HG03558 (cell line): ENCODE measurements at regions not wholly inside any gene's neighbourhood (a gene's known extent, or its start where the extent isn't known, plus 50 kb on each side); places are given as distances from the start of the nearest gene placed in this dataset.
"Not testable (repeated sequence)": the region's sequence is repeated elsewhere in the genome, so short reads cannot be mapped to it uniquely, and the experiment has no call there.

Source experiments
- ATAC-seq: cut with Tn5 transposase; IDR thresholded peaks from one replicate; pipeline ENCODE4 v1.9.1; 2021; ENCODE audit warnings: moderate number of reproducible peaks; ENCODE audit not compliant: unreplicated experiment; ENCODE audit errors: extremely low read depth

DNA sequence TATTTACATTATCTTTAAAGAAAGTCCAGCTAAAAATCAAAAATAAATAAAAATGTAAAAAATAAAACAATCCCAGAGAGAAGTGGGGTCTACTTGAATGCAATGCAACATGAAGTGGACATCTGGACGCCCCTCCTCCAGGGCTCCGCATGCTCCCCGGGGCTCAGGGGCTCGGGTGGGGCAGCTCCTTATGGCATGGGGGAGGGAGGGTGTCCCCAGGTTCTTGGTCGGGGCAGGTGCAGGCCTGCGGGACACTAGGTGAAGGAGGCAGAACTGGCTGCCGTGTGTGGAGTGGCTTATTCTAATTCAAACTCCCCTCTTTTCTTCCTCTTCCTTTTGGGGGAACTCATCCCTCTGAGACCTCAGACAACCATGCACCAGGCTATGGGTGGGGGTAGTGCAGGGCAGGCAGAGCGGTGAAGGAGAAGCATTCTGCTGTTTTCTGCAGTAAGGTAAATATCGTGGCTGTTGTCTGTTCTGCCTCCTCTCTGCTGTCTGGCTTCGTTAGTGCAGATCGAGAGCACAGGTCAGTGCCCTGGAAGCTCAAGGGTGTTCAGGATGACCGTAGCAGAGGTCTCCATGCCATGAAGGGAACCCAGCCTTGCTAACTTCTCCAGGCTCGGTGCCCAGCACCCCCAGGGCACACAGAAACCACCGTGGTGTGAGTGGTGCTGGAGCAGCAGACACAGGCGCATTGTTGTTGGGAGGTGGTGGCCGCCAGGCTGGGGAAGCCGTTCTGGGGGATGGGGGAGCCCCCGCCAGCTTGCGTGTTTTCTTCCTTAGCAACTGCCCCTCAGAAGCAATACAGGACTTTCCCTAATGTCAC is 82.6 kb downstream of the TTLL2 start:
- no peak for ATAC-seq

DNA sequence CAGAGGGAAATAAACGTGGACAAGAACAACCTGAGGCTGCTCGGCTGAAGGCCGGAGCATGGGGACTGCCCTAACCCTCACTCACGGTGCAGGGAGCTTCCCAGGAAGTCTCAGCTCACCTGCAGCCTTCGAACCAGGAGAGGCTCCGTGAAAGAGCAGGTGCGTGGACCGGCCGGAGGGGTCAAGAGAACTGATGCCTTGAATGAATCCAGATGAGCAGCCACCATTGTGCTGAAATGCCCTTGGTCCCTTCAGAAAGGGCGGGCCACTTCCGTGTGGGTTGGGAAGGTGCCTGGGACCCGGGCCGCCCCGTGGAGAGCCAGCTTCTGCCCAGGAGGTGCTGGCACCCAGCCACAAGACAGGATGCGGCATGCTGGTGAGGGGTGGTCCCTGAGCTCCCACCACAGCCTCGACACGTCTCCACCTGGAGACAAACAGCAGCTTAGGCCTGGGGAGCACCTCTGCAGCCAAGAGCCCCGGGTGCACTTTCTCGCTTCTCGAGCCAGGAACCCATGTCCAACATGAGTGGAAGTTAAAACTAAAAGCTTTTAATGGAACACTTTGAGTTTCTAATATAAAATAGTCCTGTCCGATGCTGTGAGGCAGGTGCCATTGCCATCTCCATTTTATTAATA is 83.5 kb downstream of the TTLL2 start:
- no peak for ATAC-seq

GRCh38 chr6:167409079-167409478 is 84.2 kb downstream of the TTLL2 start:
- no peak for ATAC-seq

DNA sequence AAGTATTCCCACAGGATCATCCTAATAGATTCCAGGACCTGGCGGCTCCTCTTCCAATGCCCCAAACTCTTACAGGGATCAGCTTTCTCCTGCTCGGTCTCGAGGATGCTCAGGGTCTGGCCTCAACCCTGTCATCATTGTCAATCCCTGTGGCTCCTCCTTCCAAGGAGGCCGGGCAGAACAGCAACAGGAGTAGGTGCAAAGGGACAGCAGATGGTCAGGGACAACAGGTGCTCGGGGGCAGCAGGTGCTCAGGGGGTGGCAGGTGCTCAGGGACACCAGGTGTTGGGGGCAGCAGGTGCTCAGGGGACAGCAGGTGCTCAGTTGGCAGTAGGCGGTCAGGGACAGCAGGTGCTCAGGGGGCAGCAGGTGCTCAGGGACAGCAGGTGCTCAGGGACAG is 84.8 kb downstream of the TTLL2 start:
- ATAC-seq, result no peak

- no peak for ATAC-seq
Observed at GRCh38 chr6:167410462-167410861, 85.6 kb downstream of the TTLL2 start.

GRCh38 chr6:167412506-167412905 is 87.6 kb downstream of the TTLL2 start:
- no peak for ATAC-seq

GRCh38 chr6:167415441-167415961 is 90.6 kb downstream of the TTLL2 start:
- no peak for ATAC-seq

DNA sequence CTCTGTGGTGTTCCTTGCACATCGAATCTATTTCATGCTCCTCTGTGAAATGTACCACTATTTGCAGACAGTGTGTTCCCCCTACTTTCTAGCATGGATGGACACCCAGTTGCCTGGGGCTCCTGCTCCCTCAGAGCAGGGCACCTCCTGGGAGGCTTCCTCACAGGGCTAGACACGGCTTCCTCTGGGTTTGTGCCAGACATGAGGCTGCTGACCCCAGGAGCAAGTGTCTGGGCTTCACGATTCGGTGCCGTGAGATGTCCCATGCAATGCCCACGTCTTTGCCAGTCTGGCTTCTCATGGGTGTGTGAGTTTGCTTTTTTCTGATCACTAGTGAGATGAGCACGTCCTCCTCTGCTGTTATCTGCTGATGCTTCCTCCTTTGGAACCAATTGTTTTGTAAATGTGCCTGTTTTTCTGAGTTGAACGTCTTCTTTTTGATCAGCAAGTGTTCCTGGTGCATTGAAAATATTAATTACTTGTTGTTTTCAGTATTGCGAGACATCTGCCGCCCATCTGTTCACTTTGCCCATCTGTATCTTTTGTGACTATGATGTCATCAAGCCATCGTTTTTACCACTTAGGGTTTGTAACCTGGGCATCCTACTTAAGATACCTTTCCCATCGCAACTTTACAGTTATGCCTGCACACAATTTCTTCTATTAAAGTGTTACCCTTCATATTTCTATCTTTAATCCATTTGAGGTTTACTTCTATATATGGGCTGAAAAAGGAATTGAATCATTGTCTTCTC is 92.0 kb downstream of the TTLL2 start:
- no peak for ATAC-seq

- no peak for ATAC-seq
Observed at GRCh38 chr6:167420177-167420576, 95.3 kb downstream of the TTLL2 start.

GRCh38 chr6:167420858-167421766 is 96.2 kb downstream of the TTLL2 start:
- no peak for ATAC-seq

DNA sequence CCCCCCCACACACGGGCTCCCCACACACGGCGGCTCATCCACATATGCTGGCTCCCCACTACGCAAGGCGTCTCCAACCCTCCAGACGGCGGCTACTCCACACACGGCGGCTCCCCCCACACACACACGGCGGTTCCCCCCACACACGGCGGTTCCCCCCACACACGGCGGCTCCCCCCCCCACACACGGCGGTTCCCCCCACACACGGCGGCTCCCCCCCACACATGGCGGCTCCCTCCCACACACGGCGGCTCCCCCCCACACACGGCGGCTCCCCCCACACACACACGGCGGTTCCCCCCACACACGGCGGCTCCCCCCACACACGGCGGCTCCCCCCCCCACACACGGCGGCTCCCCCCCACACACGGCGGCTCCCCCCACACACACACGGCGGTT is 97.1 kb downstream of the TTLL2 start:
- ATAC-seq, result not testable (repeated sequence)

GRCh38 chr6:167422934-167423333 is 98.0 kb downstream of the TTLL2 start:
- no peak for ATAC-seq

- no peak for ATAC-seq
Observed at GRCh38 chr6:167424060-167424673, 99.3 kb downstream of the TTLL2 start.

DNA sequence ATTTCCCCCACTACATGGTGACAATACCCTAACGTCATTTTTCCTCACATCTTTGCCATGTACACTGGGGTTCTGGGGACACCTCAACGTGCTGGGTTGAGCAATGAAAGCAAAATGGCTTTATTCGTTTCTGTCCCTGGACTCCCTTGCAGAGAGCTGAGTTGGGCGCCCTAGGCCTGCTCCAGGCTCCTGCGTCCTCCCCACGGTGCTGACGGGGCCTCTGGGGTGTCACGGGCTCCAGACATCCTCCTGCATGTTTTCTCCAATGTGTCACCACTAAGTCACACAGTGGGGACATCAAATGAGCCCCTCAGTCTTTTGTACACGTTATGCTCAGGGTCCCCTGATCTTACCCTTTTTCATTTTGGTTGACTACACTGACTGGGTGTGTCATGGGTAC is 99.8 kb downstream of the TTLL2 start:
- no peak for ATAC-seq

DNA sequence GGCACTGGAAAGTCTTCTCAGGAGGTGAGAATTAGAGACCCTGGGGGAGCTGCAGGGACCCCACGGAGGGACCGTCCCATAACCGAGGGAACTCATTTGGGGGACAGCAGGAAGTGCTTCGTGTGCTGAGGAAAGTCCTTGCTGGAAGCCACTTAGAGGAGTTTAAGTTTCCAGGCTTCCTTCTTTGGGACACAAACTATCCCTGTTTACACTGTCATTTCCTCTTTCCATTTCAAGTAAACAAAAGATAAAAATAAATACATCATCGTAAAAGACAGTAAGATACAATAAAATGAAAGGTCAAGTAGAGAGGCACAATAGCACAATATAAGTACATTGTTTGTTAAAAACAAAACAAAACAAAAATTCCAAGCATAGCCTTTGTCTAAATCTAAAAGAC is 101.2 kb downstream of the TTLL2 start:
- ATAC-seq, result no peak

- no peak for ATAC-seq
Observed at GRCh38 chr6:167426651-167427050, 101.8 kb downstream of the TTLL2 start.

DNA sequence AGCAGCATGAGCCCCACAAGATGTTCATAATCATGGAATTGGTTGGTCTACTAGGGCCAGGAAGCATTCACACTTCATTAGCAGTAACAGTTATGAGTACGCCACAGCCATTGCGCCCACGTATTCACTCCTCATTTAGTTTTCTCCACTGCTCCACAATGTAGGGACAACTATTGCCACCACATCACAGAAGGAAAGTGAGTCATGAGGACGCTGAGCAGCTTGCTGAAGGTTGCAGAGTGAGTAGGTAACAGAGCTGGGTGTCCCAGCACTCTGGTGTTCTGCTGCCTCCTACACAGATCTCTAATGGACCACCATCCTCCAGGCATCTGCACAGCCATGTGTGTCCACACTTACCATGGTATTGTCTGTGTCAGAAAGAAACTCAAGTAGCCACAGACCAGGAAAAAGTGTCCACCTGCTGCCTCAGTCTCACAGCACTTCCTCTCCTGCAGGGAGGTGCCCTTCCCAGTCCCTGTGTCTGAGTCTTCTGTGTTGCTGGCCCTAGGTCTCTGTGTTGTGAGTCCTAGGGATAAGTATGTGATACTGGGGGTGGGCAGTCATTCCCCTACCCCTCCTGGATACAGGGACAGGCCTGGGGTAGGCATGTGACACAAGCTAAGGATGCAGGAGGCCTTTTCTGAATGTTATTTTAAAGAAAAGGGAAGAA is 103.9 kb downstream of the TTLL2 start:
- no peak for ATAC-seq

DNA sequence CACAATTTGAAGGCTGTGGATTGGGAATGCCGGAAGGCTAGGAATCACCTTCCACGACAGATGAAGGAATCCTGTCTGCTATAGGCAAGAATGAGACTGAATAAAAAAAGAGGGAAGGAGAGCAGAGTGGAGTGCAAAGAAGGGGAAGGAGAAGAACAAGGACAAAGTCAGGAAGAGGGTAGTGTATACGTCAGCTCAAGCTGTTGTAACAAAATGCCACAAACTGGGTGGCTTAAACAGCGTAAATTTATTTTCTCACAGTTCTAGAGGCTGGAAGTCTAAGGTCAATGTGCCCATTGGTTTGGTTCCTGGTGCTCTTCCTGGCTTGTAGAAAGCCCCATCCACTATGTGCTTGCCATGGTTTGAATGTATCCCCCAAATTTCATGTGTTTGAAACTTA is 104.5 kb downstream of the TTLL2 start:
- no peak for ATAC-seq

- no peak for ATAC-seq
Observed at GRCh38 chr6:167435209-167435728, 110.4 kb downstream of the TTLL2 start.
